Urinary bladder (tissue), 3 donors: ENCODE measurements at regions not wholly inside any gene's neighbourhood (a gene's known extent, or its start where the extent isn't known, plus 50 kb on each side); places are given as distances from the start of the nearest gene placed in this dataset.

ENCODE experiments used
- DNase-seq: peaks from one replicate; pipeline ENCODE4 v3.0.0-alpha.2; 2015; ENCODE audit errors: extremely low spot score
- H3K27ac ChIP-seq: one replicate; pipeline ENCODE4 v1.5.1; 2013; ENCODE audit warnings: low read depth, mild to moderate bottlenecking, moderate library complexity
- H3K36me3 ChIP-seq: one replicate; pipeline ENCODE4 v1.6.1; 2013; ENCODE audit warnings: mild to moderate bottlenecking, moderate library complexity; ENCODE audit not compliant: insufficient read depth
- H3K4me1 ChIP-seq: one replicate; pipeline ENCODE4 v1.6.1; 2013; ENCODE audit warnings: mild to moderate bottlenecking, moderate library complexity; ENCODE audit not compliant: insufficient read depth
- H3K4me3 ChIP-seq: one replicate; pipeline ENCODE4 v1.5.1; 2013; ENCODE audit warnings: low read depth, low read length
- WGBS: extraction: QIAGEN DNeasy Blood & Tissue Kit; methylation state at CpG from one replicate; pipeline ENCODE4 v1.1.7; 2013; 5-methylcytosine and 5-hydroxymethylcytosine counted together
- donor health status: healthy with polysubstance abuse.
- donor health status: healthy.

GRCh38 chr13:111406636-111407035 lies 86.2 kb downstream of the TEX29 start:
- H3K4me3 ChIP-seq = no peak overlapping the region
- H3K4me1 ChIP-seq = no peaks in the 10 kb centered on the region
- no peak overlapping the region for H3K27ac ChIP-seq
- H3K36me3 ChIP-seq = no peaks in the 10 kb centered on the region
- no peak for DNase-seq
- WGBS = 40% methylated on average over 3 of the region's 3 CpGs

- H3K4me1 ChIP-seq = no peaks in the 10 kb centered on the region
- no peak overlapping the region for H3K27ac ChIP-seq
- no peak overlapping the region for H3K4me3 ChIP-seq
- H3K36me3 ChIP-seq = no peaks in the 10 kb centered on the region
- DNase-seq = no peak
- WGBS = 90% methylated on average over 23 of the region's 23 CpGs
Measured at GRCh38 chr13:111407381-111408131, 87.1 kb downstream of the TEX29 start.

- Histone ChIP-seq H3K4me3 (no peak overlapping the region), H3K4me1 (no peaks in the 10 kb centered on the region), H3K27ac (no peak overlapping the region), H3K36me3 (no peaks in the 10 kb centered on the region)
- DNase-seq = no peak
- WGBS = 83% methylated on average over 10 of the region's 10 CpGs
Measured at GRCh38 chr13:111409413-111409812, 89.0 kb downstream of the TEX29 start.

- no peak for DNase-seq
- WGBS = 79% methylated on average over 27 of the region's 27 CpGs
- Histone ChIP-seq H3K4me3 (no peak overlapping the region), H3K4me1 (no peaks in the 10 kb centered on the region), H3K27ac (no peak overlapping the region), H3K36me3 (no peaks in the 10 kb centered on the region)
Measured at GRCh38 chr13:111410232-111411021, 90.0 kb downstream of the TEX29 start.

- 51% methylated on average over 48 of the region's 48 CpGs for WGBS
- H3K4me3 ChIP-seq = no peak overlapping the region
- H3K36me3 ChIP-seq = no peaks in the 10 kb centered on the region
- H3K27ac ChIP-seq = no peak overlapping the region
- DNase-seq = no peak
- no peaks in the 10 kb centered on the region for H3K4me1 ChIP-seq
Measured at GRCh38 chr13:111411151-111411858, 90.9 kb downstream of the TEX29 start.

GRCh38 chr13:111411919-111412650 lies 91.6 kb downstream of the TEX29 start:
- Histone ChIP-seq H3K36me3 (no peaks in the 10 kb centered on the region), H3K27ac (no peak overlapping the region), H3K4me1 (no peaks in the 10 kb centered on the region), H3K4me3 (no peak overlapping the region)
- no peak for DNase-seq
- WGBS = 56% methylated on average over 15 of the region's 15 CpGs

- no peak for DNase-seq
- Histone ChIP-seq H3K4me3 (no peak overlapping the region), H3K4me1 (no peaks in the 10 kb centered on the region), H3K36me3 (no peaks in the 10 kb centered on the region), H3K27ac (no peak overlapping the region)
- WGBS = 68% methylated on average over 19 of the region's 19 CpGs
Measured at GRCh38 chr13:111413407-111414187, 93.2 kb downstream of the TEX29 start.

GRCh38 chr13:111414341-111414740 lies 93.9 kb downstream of the TEX29 start:
- H3K4me3 ChIP-seq = no peak overlapping the region

GRCh38 chr13:111415246-111415645 lies 94.8 kb downstream of the TEX29 start:
- WGBS = 60% methylated on average over 8 of the region's 8 CpGs
- DNase-seq = no peak
- H3K36me3 ChIP-seq = no peaks in the 10 kb centered on the region
- H3K27ac ChIP-seq = no peak overlapping the region
- no peaks in the 10 kb centered on the region for H3K4me1 ChIP-seq
- no peak overlapping the region for H3K4me3 ChIP-seq

More at GRCh38 chr13:111414341-111414740, 93.9 kb downstream of the TEX29 start:
- H3K36me3 ChIP-seq = no peaks in the 10 kb centered on the region
- 86% methylated on average over 9 of the region's 9 CpGs for WGBS
- no peaks in the 10 kb centered on the region for H3K4me1 ChIP-seq
- no peak overlapping the region for H3K27ac ChIP-seq
- DNase-seq = no peak

GRCh38 chr13:111415765-111416164 lies 95.3 kb downstream of the TEX29 start:
- Histone ChIP-seq H3K27ac (no peak overlapping the region), H3K4me3 (no peak overlapping the region), H3K4me1 (no peaks in the 10 kb centered on the region), H3K36me3 (no peaks in the 10 kb centered on the region)
- WGBS = 96% methylated on average over 1 of the region's 1 CpG
- no peak for DNase-seq

- no peak for DNase-seq
- H3K27ac ChIP-seq = no peak overlapping the region
- no peak overlapping the region for H3K4me3 ChIP-seq
- no peaks in the 10 kb centered on the region for H3K36me3 ChIP-seq
- no peaks in the 10 kb centered on the region for H3K4me1 ChIP-seq
- 86% methylated on average over 6 of the region's 6 CpGs for WGBS
Measured at GRCh38 chr13:111418101-111418500, 97.7 kb downstream of the TEX29 start.

GRCh38 chr13:111420113-111420876 lies 99.9 kb downstream of the TEX29 start:
- WGBS = 89% methylated on average over 20 of the region's 20 CpGs
- no peak for DNase-seq
- Histone ChIP-seq H3K4me1 (no peaks in the 10 kb centered on the region), H3K4me3 (no peak overlapping the region), H3K27ac (no peak overlapping the region), H3K36me3 (no peaks in the 10 kb centered on the region)
